ENCODE measurements at regions not wholly inside any gene's neighbourhood (a gene's known extent, or its start where the extent isn't known, plus 50 kb on each side); places are given as distances from the start of the nearest gene placed in this dataset.

GRCh38 chr1:219085988-219086387 is 87.7 kb upstream of the LYPLAL1 start:
- no peak for TF ChIP-seq CTCF (IDR thresholded peaks at IDR 0.05)
- no peak for TF ChIP-seq POLR2AphosphoS5 (IDR thresholded peaks at IDR 0.05)
- no peak for TF ChIP-seq POLR2A (IDR thresholded peaks at IDR 0.05)
